Hepatocyte (in vitro differentiated cells): ENCODE measurements at regions not wholly inside any gene's neighbourhood (a gene's known extent, or its start where the extent isn't known, plus 50 kb on each side); places are given as distances from the start of the nearest gene placed in this dataset.

Source experiments
- DNase-seq: peaks from one replicate; pipeline ENCODE4 v3.0.0-alpha.2; 2016; ENCODE audit warnings: low spot score
- H2AFZ ChIP-seq: fragments of 200-600 bp; sonication (generic); 2 replicates; pipeline ENCODE4 v1.6.0; 2016; ENCODE audit warnings: antibody characterized with exemption, mild to moderate bottlenecking
- H3K27ac ChIP-seq: fragments of 200-600 bp; sonication (generic); 2 replicates; pipeline ENCODE4 v1.5.1; 2016; ENCODE audit warnings: mild to moderate bottlenecking
- H3K27me3 ChIP-seq: fragments of 200-600 bp; sonication (generic); 2 replicates; pipeline ENCODE4 v1.6.1; 2016
- H3K36me3 ChIP-seq: fragments of 200-600 bp; sonication (generic); replicated peaks from 2 replicates; pipeline ENCODE4 v1.5.1; 2016; ENCODE audit warnings: low read depth; ENCODE audit not compliant: insufficient read depth
- H3K4me1 ChIP-seq: fragments of 200-600 bp; sonication (generic); 2 replicates; pipeline ENCODE4 v1.5.1; 2016; ENCODE audit warnings: mild to moderate bottlenecking, moderate library complexity; ENCODE audit not compliant: insufficient read depth
- H3K4me2 ChIP-seq: fragments of 200-600 bp; sonication (generic); 2 replicates; pipeline ENCODE4 v1.6.0; 2016
- H3K4me3 ChIP-seq: fragments of 200-600 bp; sonication (generic); 2 replicates; pipeline ENCODE4 v1.5.1; 2016; ENCODE audit warnings: mild to moderate bottlenecking
- H3K79me2 ChIP-seq: fragments of 200-600 bp; sonication (generic); 2 replicates; pipeline ENCODE4 v1.6.0; 2017; ENCODE audit warnings: mild to moderate bottlenecking
- H3K9me2 ChIP-seq: fragments of 200-600 bp; sonication (generic); replicated peaks from 2 replicates; pipeline ENCODE4 v1.6.0; 2017; ENCODE audit warnings: mild to moderate bottlenecking; ENCODE audit not compliant: insufficient read depth
- H3K9me3 ChIP-seq: fragments of 200-600 bp; sonication (generic); 2 replicates; pipeline ENCODE4 v1.5.1; 2016; ENCODE audit warnings: low read depth, mild to moderate bottlenecking
- H4K20me1 ChIP-seq: fragments of 200-600 bp; sonication (generic); 2 replicates; pipeline ENCODE4 v1.6.0; 2016; ENCODE audit warnings: mild to moderate bottlenecking; ENCODE audit not compliant: insufficient read depth, poor library complexity, severe bottlenecking
- EZH2 ChIP-seq: fragments of 200-600 bp; sonication (generic); IDR thresholded peaks from 2 replicates; pipeline ENCODE4 v1.6.1; 2016; ENCODE audit warnings: antibody characterized with exemption, mild to moderate bottlenecking, borderline replicate concordance
- EZH2phosphoT487 ChIP-seq: fragments of 200-600 bp; sonication (generic); IDR thresholded peaks from one replicate; pipeline ENCODE4 v1.6.1; 2018; ENCODE audit warnings: antibody characterized with exemption, mild to moderate bottlenecking, low read depth, moderate library complexity; ENCODE audit not compliant: unreplicated experiment, severe bottlenecking
- WGBS: methylation state at CpG from one replicate; pipeline ENCODE4 v1.1.6; 2016; ENCODE audit warnings: low lambda C conversion rate; ENCODE audit errors: missing lambda C conversion rate; 5-methylcytosine and 5-hydroxymethylcytosine counted together
- TF ChIP-seq, protein P1 (sequence below): fragments of 200-600 bp; sonication (generic); IDR thresholded peaks from 2 replicates; pipeline ENCODE4 v1.5.1; 2016; ENCODE audit warnings: antibody characterized with exemption, mild to moderate bottlenecking; ENCODE audit not compliant: poor library complexity

DNA sequence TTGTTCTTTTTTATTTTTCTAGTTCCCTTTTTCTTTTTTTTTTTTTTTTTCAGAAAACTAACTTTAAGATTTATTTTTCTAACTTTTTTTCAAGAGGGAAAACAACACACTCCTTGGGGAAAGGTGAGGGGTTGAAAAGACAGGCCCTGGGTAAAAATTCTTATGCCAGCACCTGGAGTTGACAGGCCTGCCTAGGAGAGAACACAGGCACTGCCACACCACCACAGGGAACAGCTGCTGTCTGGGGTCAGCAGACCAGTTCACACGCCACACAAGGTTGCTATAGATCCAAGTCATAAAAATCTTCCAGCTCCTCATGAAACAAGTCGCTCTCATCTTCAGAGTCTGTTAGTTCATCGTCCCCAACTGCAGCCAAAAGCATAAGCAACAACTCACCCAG, 246.4 kb downstream of the C12orf50 start:
- H2AFZ ChIP-seq = no peak overlapping the region
- no peaks in the 10 kb centered on the region for H3K9me3 ChIP-seq
- no peak overlapping the region for H3K4me3 ChIP-seq
- no peaks in the 10 kb centered on the region for H3K9me2 ChIP-seq
- no peak for DNase-seq
- no peaks in the 10 kb centered on the region for H4K20me1 ChIP-seq
- no peaks in the 10 kb centered on the region for H3K36me3 ChIP-seq
- no peaks in the 10 kb centered on the region for H3K27me3 ChIP-seq
- no peak overlapping the region for H3K4me2 ChIP-seq
- H3K79me2 ChIP-seq = no peaks in the 10 kb centered on the region
- WGBS = 95% methylated on average over 3 of the region's 3 CpGs
- TF ChIP-seq EZH2phosphoT487 (no peak), EZH2 (no peak)
- TF ChIP-seq, protein P1, sequence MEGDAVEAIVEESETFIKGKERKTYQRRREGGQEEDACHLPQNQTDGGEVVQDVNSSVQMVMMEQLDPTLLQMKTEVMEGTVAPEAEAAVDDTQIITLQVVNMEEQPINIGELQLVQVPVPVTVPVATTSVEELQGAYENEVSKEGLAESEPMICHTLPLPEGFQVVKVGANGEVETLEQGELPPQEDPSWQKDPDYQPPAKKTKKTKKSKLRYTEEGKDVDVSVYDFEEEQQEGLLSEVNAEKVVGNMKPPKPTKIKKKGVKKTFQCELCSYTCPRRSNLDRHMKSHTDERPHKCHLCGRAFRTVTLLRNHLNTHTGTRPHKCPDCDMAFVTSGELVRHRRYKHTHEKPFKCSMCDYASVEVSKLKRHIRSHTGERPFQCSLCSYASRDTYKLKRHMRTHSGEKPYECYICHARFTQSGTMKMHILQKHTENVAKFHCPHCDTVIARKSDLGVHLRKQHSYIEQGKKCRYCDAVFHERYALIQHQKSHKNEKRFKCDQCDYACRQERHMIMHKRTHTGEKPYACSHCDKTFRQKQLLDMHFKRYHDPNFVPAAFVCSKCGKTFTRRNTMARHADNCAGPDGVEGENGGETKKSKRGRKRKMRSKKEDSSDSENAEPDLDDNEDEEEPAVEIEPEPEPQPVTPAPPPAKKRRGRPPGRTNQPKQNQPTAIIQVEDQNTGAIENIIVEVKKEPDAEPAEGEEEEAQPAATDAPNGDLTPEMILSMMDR = no peak
- H3K27ac ChIP-seq = no peak overlapping the region
- no peaks in the 10 kb centered on the region for H3K4me1 ChIP-seq

GRCh38 chr12:87779858-87780498, 249.2 kb downstream of the C12orf50 start:
- H3K4me2 ChIP-seq = no peak overlapping the region
- no peaks in the 10 kb centered on the region for H3K4me1 ChIP-seq
- no peak overlapping the region for H3K27ac ChIP-seq
- no peaks in the 10 kb centered on the region for H3K79me2 ChIP-seq
- no peak for DNase-seq
- H3K36me3 ChIP-seq = no peaks in the 10 kb centered on the region
- no peaks in the 10 kb centered on the region for H3K27me3 ChIP-seq
- H3K9me2 ChIP-seq = no peaks in the 10 kb centered on the region
- H2AFZ ChIP-seq = no peak overlapping the region
- 75% methylated on average over 2 of the region's 2 CpGs for WGBS
- TF ChIP-seq EZH2 (no peak), EZH2phosphoT487 (no peak)
- TF ChIP-seq, protein P1 = no peak
- H3K9me3 ChIP-seq = no peaks in the 10 kb centered on the region
- H3K4me3 ChIP-seq = no peak overlapping the region
- no peaks in the 10 kb centered on the region for H4K20me1 ChIP-seq

DNA sequence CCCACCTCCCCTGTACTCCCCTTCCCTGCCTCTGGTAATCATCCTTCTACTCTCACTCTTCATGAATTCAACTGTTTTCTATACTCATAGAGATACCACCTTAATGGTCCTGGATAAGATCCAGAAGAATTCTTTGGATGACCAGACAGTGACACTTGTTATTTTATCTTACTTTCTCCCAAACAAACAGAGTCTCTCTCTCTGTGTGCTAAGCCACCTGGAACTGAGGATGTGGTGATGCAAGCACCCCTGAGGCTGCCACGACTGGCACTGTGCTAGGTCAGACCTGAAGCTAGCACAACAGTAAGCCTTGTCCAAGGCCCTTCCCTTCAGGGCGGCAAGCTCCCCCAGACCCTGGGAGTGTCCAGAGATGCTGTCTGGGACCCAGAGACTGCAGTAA, 250.2 kb downstream of the C12orf50 start:
- no peak for DNase-seq
- Histone ChIP-seq H3K4me2 (no peak overlapping the region), H3K79me2 (no peaks in the 10 kb centered on the region), H3K9me3 (no peaks in the 10 kb centered on the region), H3K27ac (no peak overlapping the region), H3K27me3 (no peaks in the 10 kb centered on the region), H3K36me3 (no peaks in the 10 kb centered on the region), H2AFZ (no peak overlapping the region), H3K9me2 (no peaks in the 10 kb centered on the region), H3K4me1 (no peaks in the 10 kb centered on the region), H4K20me1 (no peaks in the 10 kb centered on the region), H3K4me3 (no peak overlapping the region)
- TF ChIP-seq, protein P1 = no peak
- TF ChIP-seq EZH2 (no peak), EZH2phosphoT487 (no peak)
- WGBS = 76% methylated on average over 2 of the region's 2 CpGs
